GM18507 (cell line): ENCODE measurements at regions not wholly inside any gene's neighbourhood (a gene's known extent, or its start where the extent isn't known, plus 50 kb on each side); places are given as distances from the start of the nearest gene placed in this dataset.
"Not testable (repeated sequence)": the region's sequence is repeated elsewhere in the genome, so short reads cannot be mapped to it uniquely, and the experiment has no call there.

Experiments used
- DNase-seq: peaks from one replicate; pipeline ENCODE4 v3.0.0; 2011; ENCODE audit warnings: low read depth; ENCODE audit not compliant: insufficient read length; ENCODE audit errors: extremely low spot score
- FAIRE-seq: peaks from 2 replicates; lab custom pipeline; 2011; peaks lifted over from hg19 to GRCh38; lab: Jason Lieb, UNC

GRCh38 chr10:36441557-36441956 lies 683.8 kb upstream of the ANKRD30A start:
- FAIRE-seq (no peak), DNase-seq (no peak)

- DNase-seq = no peak
- FAIRE-seq = no peak
Observed at GRCh38 chr10:36440539-36440938, 684.9 kb upstream of the ANKRD30A start.

GRCh38 chr10:36437367-36437766 lies 688.0 kb upstream of the ANKRD30A start:
- FAIRE-seq (no peak), DNase-seq (no peak)

- DNase-seq = no peak
- FAIRE-seq = no peak
Observed at GRCh38 chr10:36428507-36428906, 696.9 kb upstream of the ANKRD30A start.

- FAIRE-seq = no peak
- no peak for DNase-seq
Observed at GRCh38 chr10:36425131-36425797, 700.1 kb upstream of the ANKRD30A start.

GRCh38 chr10:36424502-36424901 lies 700.9 kb upstream of the ANKRD30A start:
- FAIRE-seq = no peak
- DNase-seq = no peak

- DNase-seq (no peak), FAIRE-seq (no peak)
Observed at GRCh38 chr10:36423821-36424248, 701.6 kb upstream of the ANKRD30A start.

GRCh38 chr10:36421992-36422391 lies 703.4 kb upstream of the ANKRD30A start:
- DNase-seq (no peak), FAIRE-seq (no peak)

- DNase-seq (no peak), FAIRE-seq (no peak)
Observed at GRCh38 chr10:36416513-36416912, 708.9 kb upstream of the ANKRD30A start.

- FAIRE-seq = no peak
- DNase-seq = no peak
Observed at GRCh38 chr10:36412942-36413341, 712.5 kb upstream of the ANKRD30A start.

GRCh38 chr10:36400238-36400637 lies 725.2 kb upstream of the ANKRD30A start:
- not testable (repeated sequence) for FAIRE-seq, DNase-seq

- FAIRE-seq (no peak), DNase-seq (no peak)
Observed at GRCh38 chr10:36393801-36394200, 731.6 kb upstream of the ANKRD30A start.

GRCh38 chr10:36391405-36391804 lies 734.0 kb upstream of the ANKRD30A start:
- FAIRE-seq (no peak), DNase-seq (no peak)

GRCh38 chr10:36390221-36390620 lies 735.2 kb upstream of the ANKRD30A start:
- DNase-seq = no peak
- FAIRE-seq = no peak

- no peak for DNase-seq
Observed at GRCh38 chr10:36388166-36388565, 737.2 kb upstream of the ANKRD30A start.

GRCh38 chr10:36385693-36386092 lies 739.7 kb upstream of the ANKRD30A start:
- DNase-seq = no peak
- FAIRE-seq = no peak

More at GRCh38 chr10:36388166-36388565, 737.2 kb upstream of the ANKRD30A start:
- FAIRE-seq = no peak

GRCh38 chr10:36383349-36383748 lies 741.3 kb upstream of the FZD8 start:
- no peak for FAIRE-seq
- no peak for DNase-seq

GRCh38 chr10:36381748-36382147 lies 739.7 kb upstream of the FZD8 start:
- DNase-seq = no peak
- FAIRE-seq = no peak

GRCh38 chr10:36380538-36380937 lies 738.4 kb upstream of the FZD8 start:
- DNase-seq = no peak
- FAIRE-seq = no peak

GRCh38 chr10:36375107-36375506 lies 733.0 kb upstream of the FZD8 start:
- no peak for DNase-seq
- FAIRE-seq = no peak

- no peak for DNase-seq
- no peak for FAIRE-seq
Observed at GRCh38 chr10:36373424-36374096, 731.5 kb upstream of the FZD8 start.
